H9 (cell line): ENCODE measurements at regions not wholly inside any gene's neighbourhood (a gene's known extent, or its start where the extent isn't known, plus 50 kb on each side); places are given as distances from the start of the nearest gene placed in this dataset.

Experiments used
- DNase-seq: peaks from one replicate; pipeline ENCODE4 v3.0.0-alpha.2; 2017
- H2AFZ ChIP-seq: one replicate; pipeline ENCODE4 v1.6.1; 2013; ENCODE audit warnings: mild to moderate bottlenecking, low read length, control low read depth, moderate library complexity
- H2AK5ac ChIP-seq: 2 replicates; pipeline ENCODE4 v1.6.1; 2013; ENCODE audit warnings: low read length, control low read depth, mixed read lengths; ENCODE audit not compliant: insufficient read length
- H2BK120ac ChIP-seq: one replicate; pipeline ENCODE4 v1.6.1; 2013; ENCODE audit warnings: low read depth, mild to moderate bottlenecking, low read length, control low read depth, inconsistent platforms; ENCODE audit not compliant: poor library complexity, severe bottlenecking
- H2BK12ac ChIP-seq: 2 replicates; pipeline ENCODE4 v1.6.1; 2013; ENCODE audit warnings: low read length, control low read depth, mixed read lengths, low read depth; ENCODE audit not compliant: insufficient read length
- H2BK15ac ChIP-seq: 2 replicates; pipeline ENCODE4 v1.6.1; 2013; ENCODE audit warnings: low read depth, low read length, control low read depth
- H2BK20ac ChIP-seq: one replicate; pipeline ENCODE4 v1.6.1; 2013; ENCODE audit warnings: low read depth, mild to moderate bottlenecking, low read length, control low read depth, inconsistent platforms; ENCODE audit not compliant: poor library complexity, severe bottlenecking
- H2BK5ac ChIP-seq: 2 replicates; pipeline ENCODE4 v1.6.1; 2013; ENCODE audit warnings: low read length, control low read depth, mixed read lengths; ENCODE audit not compliant: insufficient read length
- H3K14ac ChIP-seq: 2 replicates; pipeline ENCODE4 v1.6.1; 2013; ENCODE audit warnings: low read length, control low read depth; ENCODE audit not compliant: insufficient read depth
- H3K18ac ChIP-seq: 2 replicates; pipeline ENCODE4 v1.6.1; 2013; ENCODE audit warnings: low read depth, mild to moderate bottlenecking, mixed read lengths, low read length, control low read depth; ENCODE audit not compliant: insufficient read length
- H3K23ac ChIP-seq: 2 replicates; pipeline ENCODE4 v1.6.1; 2013; ENCODE audit warnings: low read length, control low read depth, mixed read lengths, low read depth; ENCODE audit not compliant: insufficient read length
- H3K23me2 ChIP-seq: 2 replicates; pipeline ENCODE4 v1.6.1; 2013; ENCODE audit warnings: low read depth, mild to moderate bottlenecking, mixed read lengths, low read length, control low read depth; ENCODE audit not compliant: insufficient read length, poor library complexity, severe bottlenecking
- H3K27ac ChIP-seq: 2 replicates; pipeline ENCODE4 v1.5.1; 2013; ENCODE audit warnings: low read length, control low read depth, mixed read lengths, low read depth; ENCODE audit not compliant: insufficient read length
- H3K27me3 ChIP-seq: 2 replicates; pipeline ENCODE4 v1.6.1; 2013; ENCODE audit warnings: low read length, control low read depth, inconsistent platforms; ENCODE audit not compliant: insufficient read depth
- H3K4ac ChIP-seq: 2 replicates; pipeline ENCODE4 v1.6.1; 2013; ENCODE audit warnings: low read depth, mild to moderate bottlenecking, control low read depth, inconsistent platforms, low read length, moderate library complexity
- H3K4me1 ChIP-seq: 2 replicates; pipeline ENCODE4 v1.6.1; 2013; ENCODE audit warnings: low read length, control low read depth, inconsistent platforms; ENCODE audit not compliant: insufficient read depth
- H3K4me2 ChIP-seq: 2 replicates; pipeline ENCODE4 v1.6.1; 2013; ENCODE audit warnings: low read length, control low read depth, mixed read lengths; ENCODE audit not compliant: insufficient read length, insufficient read depth
- H3K56ac ChIP-seq: 2 replicates; pipeline ENCODE4 v1.6.1; 2013; ENCODE audit warnings: low read depth, mild to moderate bottlenecking, mixed read lengths, low read length, control low read depth; ENCODE audit not compliant: insufficient read length
- H3K79me1 ChIP-seq: 2 replicates; pipeline ENCODE4 v1.6.1; 2013; ENCODE audit warnings: low read depth, mild to moderate bottlenecking, moderate library complexity, low read length, control low read depth, inconsistent platforms; ENCODE audit not compliant: insufficient read depth, poor library complexity, severe bottlenecking
- H3K79me2 ChIP-seq: 2 replicates; pipeline ENCODE4 v1.6.1; 2013; ENCODE audit warnings: low read length, control low read depth, inconsistent platforms; ENCODE audit not compliant: insufficient read depth
- H3K9ac ChIP-seq: 2 replicates; pipeline ENCODE4 v1.6.1; 2013; ENCODE audit warnings: low read length, control low read depth, mixed read lengths; ENCODE audit not compliant: insufficient read length; ENCODE audit errors: extremely low read depth
- H3K9me3 ChIP-seq: one replicate; pipeline ENCODE4 v1.6.1; 2013; ENCODE audit warnings: low read depth, low read length, inconsistent platforms; ENCODE audit not compliant: control insufficient read depth
- H3T11ph ChIP-seq: one replicate; pipeline ENCODE4 v1.6.1; 2013; ENCODE audit warnings: mild to moderate bottlenecking, low read length, control low read depth, inconsistent platforms
- H4K20me1 ChIP-seq: one replicate; pipeline ENCODE4 v1.6.1; 2013; ENCODE audit not compliant: control insufficient read depth, insufficient read length, insufficient read depth
- H4K5ac ChIP-seq: 2 replicates; pipeline ENCODE4 v1.6.1; 2013; ENCODE audit warnings: low read depth, mild to moderate bottlenecking, mixed read lengths, low read length, control low read depth; ENCODE audit not compliant: insufficient read length
- H4K8ac ChIP-seq: replicated peaks from 2 replicates; pipeline ENCODE4 v1.6.1; 2013; ENCODE audit warnings: low read length, control low read depth, mixed read lengths, low read depth; ENCODE audit not compliant: insufficient read length
- H4K91ac ChIP-seq: 2 replicates; pipeline ENCODE4 v1.6.1; 2013; ENCODE audit warnings: low read depth, mild to moderate bottlenecking, moderate library complexity, mixed read lengths, low read length, control low read depth; ENCODE audit not compliant: insufficient read length
- H3K27ac Mint-ChIP-seq, 3 experiments: 2 replicates in 2 of 3; 3 replicates in 1 of 3; pipeline ENCODE4 v1.8.0; 2020 to 2021; ENCODE audit warnings: mixed read lengths in 3 of 3, mild to moderate bottlenecking in 1 of 3, moderate library complexity in 1 of 3
- H3K27me3 Mint-ChIP-seq: 2 replicates; pipeline ENCODE4 v1.8.0; 2021; ENCODE audit warnings: low read depth, mild to moderate bottlenecking, moderate library complexity, mixed read lengths
- H3K36me3 Mint-ChIP-seq, 3 experiments: 2 replicates in 2 of 3; 3 replicates in 1 of 3; pipeline ENCODE4 v1.8.0; 2020 to 2021; ENCODE audit warnings: low read depth in 3 of 3, mixed read lengths in 3 of 3; ENCODE audit not compliant: insufficient read depth in 1 of 3
- H3K4me1 Mint-ChIP-seq, 2 experiments: 2 replicates each; pipeline ENCODE4 v1.8.0; 2020; ENCODE audit warnings: mixed read lengths in 2 of 2
- H3K4me3 Mint-ChIP-seq, 2 experiments: 2 replicates in 1 of 2; 3 replicates in 1 of 2; pipeline ENCODE4 v1.8.0; 2020 to 2021; ENCODE audit warnings: mild to moderate bottlenecking in 2 of 2, mixed read lengths in 2 of 2, moderate library complexity in 1 of 2
- H3K9me3 Mint-ChIP-seq, 2 experiments: 2 replicates in 1 of 2; 3 replicates in 1 of 2; pipeline ENCODE4 v1.8.0; 2020; ENCODE audit warnings: mild to moderate bottlenecking in 2 of 2, mixed read lengths in 2 of 2, moderate library complexity in 1 of 2
- WGBS: extraction: QIAGEN DNeasy Blood & Tissue Kit; methylation state at CpG from one replicate; pipeline ENCODE4 v1.1.7; 2013; ENCODE audit warnings: missing lambda C conversion rate, low lambda C conversion rate, mixed read lengths; ENCODE audit not compliant: insufficient read length; ENCODE audit errors: extremely low coverage; 5-methylcytosine and 5-hydroxymethylcytosine counted together
- TF ChIP-seq, protein P1 (sequence below): fragments of 200-600 bp; sonication (generic); conservative IDR thresholded peaks from 3 replicates; pipeline ENCODE4 v1.8.0; 2021; ENCODE audit warnings: antibody characterized with exemption, mild to moderate bottlenecking

DNA sequence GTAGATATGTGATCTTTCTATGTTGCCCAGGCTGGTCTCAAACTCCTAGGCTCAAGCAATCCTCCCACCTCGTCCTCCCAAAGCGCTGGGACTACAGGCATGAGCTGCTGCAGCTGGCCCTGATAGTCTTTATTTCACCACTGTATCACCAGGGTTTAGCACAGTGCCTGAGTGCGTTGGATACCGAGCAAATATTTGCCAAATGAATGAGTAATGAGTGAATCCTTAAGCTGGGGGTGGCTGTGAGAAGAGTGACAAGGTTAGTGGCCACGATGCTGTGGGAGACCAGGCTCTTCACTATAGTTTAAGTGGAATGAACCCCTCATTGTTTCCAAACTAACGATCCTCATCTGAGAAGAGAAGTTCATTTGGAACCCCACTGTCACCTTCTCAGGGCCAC is 60.8 kb upstream of the FAM136A start:
- Mint-ChIP-seq H3K4me1 (peaks cover 6 to 10% of the 10 kb centered on the region in 2 experiments), H3K9me3 (no peaks in the 10 kb centered on the region), H3K36me3 (no peaks in the 10 kb centered on the region), H3K4me3 (no peak overlapping the region), H3K27me3 (no peaks in the 10 kb centered on the region), H3K27ac (no peak overlapping the region)
- Histone ChIP-seq H3K27ac (no peak overlapping the region), H3K56ac (no peak overlapping the region), H3K23me2 (no peaks in the 10 kb centered on the region), H3K4ac (no peak overlapping the region), H3K9me3 (no peaks in the 10 kb centered on the region), H3K9ac (no peak overlapping the region), H4K5ac (no peak overlapping the region), H2AFZ (no peak overlapping the region), H2AK5ac (no peak overlapping the region), H3K4me1 (peaks cover 3% of the 10 kb centered on the region; the same call in 1 of the 2 replicates), H3T11ph (no peak overlapping the region), H3K23ac (no peak overlapping the region), H2BK120ac (no peak overlapping the region), H2BK5ac (no peak overlapping the region), H2BK12ac (no peak overlapping the region), H3K4me2 (no peak overlapping the region), H3K18ac (no peak overlapping the region), H4K91ac (no peak overlapping the region), H3K14ac (no peak overlapping the region), H4K8ac (no peak overlapping the region), H4K20me1 (no peaks in the 10 kb centered on the region), H3K27me3 (no peaks in the 10 kb centered on the region; the same call in 1 of the 2 replicates), H3K79me2 (no peaks in the 10 kb centered on the region), H2BK15ac (no peak overlapping the region), H3K79me1 (no peaks in the 10 kb centered on the region), H2BK20ac (no peak overlapping the region)
- no CpG with 5 or more reads among the region's 6 CpGs for WGBS
- TF ChIP-seq, protein P1, sequence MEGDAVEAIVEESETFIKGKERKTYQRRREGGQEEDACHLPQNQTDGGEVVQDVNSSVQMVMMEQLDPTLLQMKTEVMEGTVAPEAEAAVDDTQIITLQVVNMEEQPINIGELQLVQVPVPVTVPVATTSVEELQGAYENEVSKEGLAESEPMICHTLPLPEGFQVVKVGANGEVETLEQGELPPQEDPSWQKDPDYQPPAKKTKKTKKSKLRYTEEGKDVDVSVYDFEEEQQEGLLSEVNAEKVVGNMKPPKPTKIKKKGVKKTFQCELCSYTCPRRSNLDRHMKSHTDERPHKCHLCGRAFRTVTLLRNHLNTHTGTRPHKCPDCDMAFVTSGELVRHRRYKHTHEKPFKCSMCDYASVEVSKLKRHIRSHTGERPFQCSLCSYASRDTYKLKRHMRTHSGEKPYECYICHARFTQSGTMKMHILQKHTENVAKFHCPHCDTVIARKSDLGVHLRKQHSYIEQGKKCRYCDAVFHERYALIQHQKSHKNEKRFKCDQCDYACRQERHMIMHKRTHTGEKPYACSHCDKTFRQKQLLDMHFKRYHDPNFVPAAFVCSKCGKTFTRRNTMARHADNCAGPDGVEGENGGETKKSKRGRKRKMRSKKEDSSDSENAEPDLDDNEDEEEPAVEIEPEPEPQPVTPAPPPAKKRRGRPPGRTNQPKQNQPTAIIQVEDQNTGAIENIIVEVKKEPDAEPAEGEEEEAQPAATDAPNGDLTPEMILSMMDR, result no peak
- DNase-seq, result no peak
